GM23338 (cell line): ENCODE measurements at regions not wholly inside any gene's neighbourhood (a gene's known extent, or its start where the extent isn't known, plus 50 kb on each side); places are given as distances from the start of the nearest gene placed in this dataset.
A peak's percentile ranks its signal among the peaks of the same experiment; 100 is the strongest.

Experiments
- ATAC-seq: fragments of 200-7000 bp; cut with Tn5 transposase; 3 replicates; pipeline ENCODE4 v1.9.1; 2020
- DNase-seq: peaks from one replicate; pipeline ENCODE4 v3.0.0-alpha.2; 2015; ENCODE audit warnings: low spot score
- H2AFZ ChIP-seq: fragments of 200-600 bp; sonication (generic); 2 replicates; pipeline ENCODE4 v1.8.0; 2016; ENCODE audit warnings: antibody characterized with exemption, mild to moderate bottlenecking, moderate library complexity
- H3F3A ChIP-seq: fragments of 200-600 bp; sonication (generic); replicated peaks from 2 replicates; pipeline ENCODE4 v1.8.0; 2017; ENCODE audit warnings: antibody characterized with exemption, mixed run types, low read depth
- H3K27ac ChIP-seq: fragments of 200-600 bp; sonication (generic); 2 replicates; pipeline ENCODE4 v1.6.1; 2016; ENCODE audit warnings: low read depth
- H3K27me3 ChIP-seq: fragments of 200-600 bp; sonication (generic); 2 replicates; pipeline ENCODE4 v1.8.0; 2016; ENCODE audit warnings: mild to moderate bottlenecking, mixed run types, moderate library complexity; ENCODE audit not compliant: insufficient read depth
- H3K36me3 ChIP-seq: fragments of 200-600 bp; sonication (generic); 2 replicates; pipeline ENCODE4 v1.8.0; 2016; ENCODE audit warnings: mild to moderate bottlenecking; ENCODE audit not compliant: insufficient read depth
- H3K4me1 ChIP-seq: fragments of 200-600 bp; sonication (generic); 2 replicates; pipeline ENCODE4 v1.8.0; 2016; ENCODE audit warnings: mild to moderate bottlenecking, moderate library complexity; ENCODE audit not compliant: insufficient read depth
- H3K4me2 ChIP-seq: fragments of 200-600 bp; sonication (generic); 2 replicates; pipeline ENCODE4 v1.7.1; 2017; ENCODE audit warnings: mixed run types
- H3K4me3 ChIP-seq: fragments of 200-600 bp; sonication (generic); 2 replicates; pipeline ENCODE4 v1.6.1; 2016; ENCODE audit warnings: mixed run types
- H3K79me2 ChIP-seq: fragments of 200-600 bp; sonication (generic); replicated peaks from 2 replicates; pipeline ENCODE4 v1.8.0; 2017; ENCODE audit warnings: mild to moderate bottlenecking; ENCODE audit not compliant: insufficient read depth
- H3K9me2 ChIP-seq: fragments of 200-600 bp; sonication (generic); 2 replicates; pipeline ENCODE4 v1.8.0; 2017; ENCODE audit not compliant: insufficient read depth
- H4K20me1 ChIP-seq: fragments of 200-600 bp; sonication (generic); replicated peaks from 2 replicates; pipeline ENCODE4 v1.8.0; 2017; ENCODE audit warnings: mild to moderate bottlenecking; ENCODE audit not compliant: insufficient read depth
- H3K27ac Mint-ChIP-seq: 2 replicates; pipeline ENCODE4 v1.8.0; 2020; ENCODE audit warnings: inconsistent platforms, mild to moderate bottlenecking, moderate library complexity, mixed read lengths
- H3K27me3 Mint-ChIP-seq: 3 replicates; pipeline ENCODE4 v1.8.0; 2022; ENCODE audit warnings: low read depth, mild to moderate bottlenecking, moderate library complexity, mixed read lengths, inconsistent platforms; ENCODE audit not compliant: insufficient read depth, poor library complexity
- H3K36me3 Mint-ChIP-seq: 3 replicates; pipeline ENCODE4 v1.8.0; 2021; ENCODE audit warnings: low read depth, mild to moderate bottlenecking, inconsistent platforms, moderate library complexity, mixed read lengths
- H3K4me1 Mint-ChIP-seq: 3 replicates; pipeline ENCODE4 v1.8.0; 2020; ENCODE audit warnings: mild to moderate bottlenecking, inconsistent platforms, mixed read lengths
- H3K4me3 Mint-ChIP-seq: 3 replicates; pipeline ENCODE4 v1.8.0; 2021; ENCODE audit warnings: moderate library complexity, mild to moderate bottlenecking, inconsistent platforms, mixed read lengths
- H3K9me3 Mint-ChIP-seq: 3 replicates; pipeline ENCODE4 v1.8.0; 2020; ENCODE audit warnings: moderate library complexity, mild to moderate bottlenecking, inconsistent platforms, mixed read lengths
- CREB1 ChIP-seq: fragments of 250-450 bp; sonication (Bioruptor Pico); IDR thresholded peaks from 2 replicates; pipeline ENCODE4 v1.5.0; 2020; ENCODE audit warnings: low read depth, mild to moderate bottlenecking, moderate library complexity
- EZH2 ChIP-seq: fragments of 200-600 bp; sonication (generic); IDR thresholded peaks from one replicate; pipeline ENCODE4 v1.8.0; 2017; ENCODE audit warnings: antibody characterized with exemption, mild to moderate bottlenecking, low read depth; ENCODE audit not compliant: unreplicated experiment
- EZH2phosphoT487 ChIP-seq: fragments of 200-600 bp; sonication (generic); IDR thresholded peaks from one replicate; pipeline ENCODE4 v1.8.1; 2018; ENCODE audit warnings: antibody characterized with exemption; ENCODE audit not compliant: unreplicated experiment
- JUNB ChIP-seq: IDR thresholded peaks from one replicate; pipeline ENCODE4 v1.6.1; 2016; ENCODE audit warnings: antibody characterized with exemption; ENCODE audit not compliant: unreplicated experiment
- POLR2AphosphoS5 ChIP-seq: IDR thresholded peaks from 2 replicates; pipeline ENCODE4 v1.6.1; 2016; ENCODE audit warnings: antibody characterized with exemption, low read depth
- STAT1 ChIP-seq: IDR thresholded peaks from one replicate; pipeline ENCODE4 v1.6.1; 2016; ENCODE audit warnings: antibody characterized with exemption; ENCODE audit not compliant: unreplicated experiment
- ZNF114 ChIP-seq: fragments of 250-450 bp; sonication (Bioruptor Pico); IDR thresholded peaks from 2 replicates; pipeline ENCODE4 v1.5.0; 2020; ENCODE audit warnings: mild to moderate bottlenecking, moderate library complexity
- ZNF331 ChIP-seq: fragments of 250-450 bp; sonication (Bioruptor Pico); IDR thresholded peaks from 2 replicates; pipeline ENCODE4 v1.5.0; 2020; ENCODE audit warnings: low read depth, mild to moderate bottlenecking, moderate library complexity
- TF ChIP-seq, protein P1 (sequence below): fragments of 250-450 bp; sonication (Bioruptor Pico); IDR thresholded peaks from 2 replicates; pipeline ENCODE4 v1.5.0; 2020; ENCODE audit warnings: mild to moderate bottlenecking, moderate library complexity
- TF ChIP-seq, protein P2 (sequence below), 2 experiments: fragments of 200-600 bp in 1 of 2; sonication (generic) in 1 of 2; conservative IDR thresholded peaks; 2 replicates each; pipeline versions ENCODE4 v1.5.1 to v1.6.1; 2016 to 2017; ENCODE audit warnings: antibody characterized with exemption in 2 of 2, low read depth in 2 of 2, mild to moderate bottlenecking in 2 of 2, moderate library complexity in 1 of 2
- TF ChIP-seq, protein P3 (sequence below): IDR thresholded peaks from 2 replicates; pipeline ENCODE4 v1.6.1; 2016; ENCODE audit warnings: antibody characterized with exemption
- TF ChIP-seq, protein P4 (sequence below): IDR thresholded peaks from one replicate; pipeline ENCODE4 v1.6.1; 2018; ENCODE audit warnings: antibody characterized with exemption; ENCODE audit not compliant: unreplicated experiment

GRCh38 chr10:30697806-30698205 lies 68.3 kb upstream of the LYZL2 start:
- H3K4me1 ChIP-seq: peaks cover 24% of the 10 kb centered on the region
- DNase-seq: no peak
- H3K9me3 Mint-ChIP-seq: no peaks in the 10 kb centered on the region

More at GRCh38 chr10:30697806-30698205, 68.3 kb upstream of the LYZL2 start:
- Mint-ChIP-seq H3K4me1 (peaks cover 34% of the 10 kb centered on the region), H3K36me3 (no peaks in the 10 kb centered on the region), H3K27ac (no peak overlapping the region), H3K4me3 (no peak overlapping the region), H3K27me3 (peaks cover 4% of the 10 kb centered on the region)
- Histone ChIP-seq H3K27ac (no peak overlapping the region), H3K36me3 (no peaks in the 10 kb centered on the region), H4K20me1 (no peaks in the 10 kb centered on the region), H2AFZ (0 out of 2 replicates have a peak overlapping the region, but pooled peaks have one; percentile 38), H3K4me2 (no peak overlapping the region), H3K79me2 (no peaks in the 10 kb centered on the region), H3K4me3 (no peak overlapping the region), H3K9me2 (no peaks in the 10 kb centered on the region), H3K27me3 (no peaks in the 10 kb centered on the region), H3F3A (no peaks in the 10 kb centered on the region)
- TF ChIP-seq ZNF114 (CRISPR knock-in tag) (no peak), POLR2AphosphoS5 (no peak), JUNB (no peak), CREB1 (CRISPR knock-in tag) (no peak), EZH2 (no peak), EZH2phosphoT487 (no peak), STAT1 (no peak), ZNF331 (CRISPR knock-in tag) (no peak)
- TF ChIP-seq, protein P1, sequence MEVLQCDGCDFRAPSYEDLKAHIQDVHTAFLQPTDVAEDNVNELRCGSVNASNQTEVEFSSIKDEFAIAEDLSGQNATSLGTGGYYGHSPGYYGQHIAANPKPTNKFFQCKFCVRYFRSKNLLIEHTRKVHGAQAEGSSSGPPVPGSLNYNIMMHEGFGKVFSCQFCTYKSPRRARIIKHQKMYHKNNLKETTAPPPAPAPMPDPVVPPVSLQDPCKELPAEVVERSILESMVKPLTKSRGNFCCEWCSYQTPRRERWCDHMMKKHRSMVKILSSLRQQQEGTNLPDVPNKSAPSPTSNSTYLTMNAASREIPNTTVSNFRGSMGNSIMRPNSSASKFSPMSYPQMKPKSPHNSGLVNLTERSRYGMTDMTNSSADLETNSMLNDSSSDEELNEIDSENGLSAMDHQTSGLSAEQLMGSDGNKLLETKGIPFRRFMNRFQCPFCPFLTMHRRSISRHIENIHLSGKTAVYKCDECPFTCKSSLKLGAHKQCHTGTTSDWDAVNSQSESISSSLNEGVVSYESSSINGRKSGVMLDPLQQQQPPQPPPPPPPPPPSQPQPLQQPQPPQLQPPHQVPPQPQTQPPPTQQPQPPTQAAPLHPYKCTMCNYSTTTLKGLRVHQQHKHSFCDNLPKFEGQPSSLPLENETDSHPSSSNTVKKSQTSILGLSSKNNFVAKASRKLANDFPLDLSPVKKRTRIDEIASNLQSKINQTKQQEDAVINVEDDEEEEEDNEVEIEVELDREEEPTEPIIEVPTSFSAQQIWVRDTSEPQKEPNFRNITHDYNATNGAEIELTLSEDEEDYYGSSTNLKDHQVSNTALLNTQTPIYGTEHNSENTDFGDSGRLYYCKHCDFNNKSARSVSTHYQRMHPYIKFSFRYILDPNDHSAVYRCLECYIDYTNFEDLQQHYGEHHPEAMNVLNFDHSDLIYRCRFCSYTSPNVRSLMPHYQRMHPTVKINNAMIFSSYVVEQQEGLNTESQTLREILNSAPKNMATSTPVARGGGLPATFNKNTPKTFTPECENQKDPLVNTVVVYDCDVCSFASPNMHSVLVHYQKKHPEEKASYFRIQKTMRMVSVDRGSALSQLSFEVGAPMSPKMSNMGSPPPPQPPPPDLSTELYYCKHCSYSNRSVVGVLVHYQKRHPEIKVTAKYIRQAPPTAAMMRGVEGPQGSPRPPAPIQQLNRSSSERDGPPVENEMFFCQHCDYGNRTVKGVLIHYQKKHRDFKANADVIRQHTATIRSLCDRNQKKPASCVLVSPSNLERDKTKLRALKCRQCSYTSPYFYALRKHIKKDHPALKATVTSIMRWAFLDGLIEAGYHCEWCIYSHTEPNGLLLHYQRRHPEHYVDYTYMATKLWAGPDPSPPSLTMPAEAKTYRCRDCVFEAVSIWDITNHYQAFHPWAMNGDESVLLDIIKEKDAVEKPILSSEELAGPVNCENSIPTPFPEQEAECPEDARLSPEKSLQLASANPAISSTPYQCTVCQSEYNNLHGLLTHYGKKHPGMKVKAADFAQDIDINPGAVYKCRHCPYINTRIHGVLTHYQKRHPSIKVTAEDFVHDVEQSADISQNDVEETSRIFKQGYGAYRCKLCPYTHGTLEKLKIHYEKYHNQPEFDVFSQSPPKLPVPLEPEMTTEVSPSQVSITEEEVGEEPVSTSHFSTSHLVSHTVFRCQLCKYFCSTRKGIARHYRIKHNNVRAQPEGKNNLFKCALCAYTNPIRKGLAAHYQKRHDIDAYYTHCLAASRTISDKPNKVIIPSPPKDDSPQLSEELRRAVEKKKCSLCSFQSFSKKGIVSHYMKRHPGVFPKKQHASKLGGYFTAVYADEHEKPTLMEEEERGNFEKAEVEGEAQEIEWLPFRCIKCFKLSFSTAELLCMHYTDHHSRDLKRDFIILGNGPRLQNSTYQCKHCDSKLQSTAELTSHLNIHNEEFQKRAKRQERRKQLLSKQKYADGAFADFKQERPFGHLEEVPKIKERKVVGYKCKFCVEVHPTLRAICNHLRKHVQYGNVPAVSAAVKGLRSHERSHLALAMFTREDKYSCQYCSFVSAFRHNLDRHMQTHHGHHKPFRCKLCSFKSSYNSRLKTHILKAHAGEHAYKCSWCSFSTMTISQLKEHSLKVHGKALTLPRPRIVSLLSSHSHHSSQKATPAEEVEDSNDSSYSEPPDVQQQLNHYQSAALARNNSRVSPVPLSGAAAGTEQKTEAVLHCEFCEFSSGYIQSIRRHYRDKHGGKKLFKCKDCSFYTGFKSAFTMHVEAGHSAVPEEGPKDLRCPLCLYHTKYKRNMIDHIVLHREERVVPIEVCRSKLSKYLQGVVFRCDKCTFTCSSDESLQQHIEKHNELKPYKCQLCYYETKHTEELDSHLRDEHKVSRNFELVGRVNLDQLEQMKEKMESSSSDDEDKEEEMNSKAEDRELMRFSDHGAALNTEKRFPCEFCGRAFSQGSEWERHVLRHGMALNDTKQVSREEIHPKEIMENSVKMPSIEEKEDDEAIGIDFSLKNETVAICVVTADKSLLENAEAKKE: no peak
- TF ChIP-seq, protein P2, sequence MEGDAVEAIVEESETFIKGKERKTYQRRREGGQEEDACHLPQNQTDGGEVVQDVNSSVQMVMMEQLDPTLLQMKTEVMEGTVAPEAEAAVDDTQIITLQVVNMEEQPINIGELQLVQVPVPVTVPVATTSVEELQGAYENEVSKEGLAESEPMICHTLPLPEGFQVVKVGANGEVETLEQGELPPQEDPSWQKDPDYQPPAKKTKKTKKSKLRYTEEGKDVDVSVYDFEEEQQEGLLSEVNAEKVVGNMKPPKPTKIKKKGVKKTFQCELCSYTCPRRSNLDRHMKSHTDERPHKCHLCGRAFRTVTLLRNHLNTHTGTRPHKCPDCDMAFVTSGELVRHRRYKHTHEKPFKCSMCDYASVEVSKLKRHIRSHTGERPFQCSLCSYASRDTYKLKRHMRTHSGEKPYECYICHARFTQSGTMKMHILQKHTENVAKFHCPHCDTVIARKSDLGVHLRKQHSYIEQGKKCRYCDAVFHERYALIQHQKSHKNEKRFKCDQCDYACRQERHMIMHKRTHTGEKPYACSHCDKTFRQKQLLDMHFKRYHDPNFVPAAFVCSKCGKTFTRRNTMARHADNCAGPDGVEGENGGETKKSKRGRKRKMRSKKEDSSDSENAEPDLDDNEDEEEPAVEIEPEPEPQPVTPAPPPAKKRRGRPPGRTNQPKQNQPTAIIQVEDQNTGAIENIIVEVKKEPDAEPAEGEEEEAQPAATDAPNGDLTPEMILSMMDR (conservative IDR thresholded peaks at IDR 0.05; ENCODE audit: low read depth in 2 of 2): no peak
- TF ChIP-seq, protein P3, sequence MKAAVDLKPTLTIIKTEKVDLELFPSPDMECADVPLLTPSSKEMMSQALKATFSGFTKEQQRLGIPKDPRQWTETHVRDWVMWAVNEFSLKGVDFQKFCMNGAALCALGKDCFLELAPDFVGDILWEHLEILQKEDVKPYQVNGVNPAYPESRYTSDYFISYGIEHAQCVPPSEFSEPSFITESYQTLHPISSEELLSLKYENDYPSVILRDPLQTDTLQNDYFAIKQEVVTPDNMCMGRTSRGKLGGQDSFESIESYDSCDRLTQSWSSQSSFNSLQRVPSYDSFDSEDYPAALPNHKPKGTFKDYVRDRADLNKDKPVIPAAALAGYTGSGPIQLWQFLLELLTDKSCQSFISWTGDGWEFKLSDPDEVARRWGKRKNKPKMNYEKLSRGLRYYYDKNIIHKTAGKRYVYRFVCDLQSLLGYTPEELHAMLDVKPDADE: no peak
- TF ChIP-seq, protein P4, sequence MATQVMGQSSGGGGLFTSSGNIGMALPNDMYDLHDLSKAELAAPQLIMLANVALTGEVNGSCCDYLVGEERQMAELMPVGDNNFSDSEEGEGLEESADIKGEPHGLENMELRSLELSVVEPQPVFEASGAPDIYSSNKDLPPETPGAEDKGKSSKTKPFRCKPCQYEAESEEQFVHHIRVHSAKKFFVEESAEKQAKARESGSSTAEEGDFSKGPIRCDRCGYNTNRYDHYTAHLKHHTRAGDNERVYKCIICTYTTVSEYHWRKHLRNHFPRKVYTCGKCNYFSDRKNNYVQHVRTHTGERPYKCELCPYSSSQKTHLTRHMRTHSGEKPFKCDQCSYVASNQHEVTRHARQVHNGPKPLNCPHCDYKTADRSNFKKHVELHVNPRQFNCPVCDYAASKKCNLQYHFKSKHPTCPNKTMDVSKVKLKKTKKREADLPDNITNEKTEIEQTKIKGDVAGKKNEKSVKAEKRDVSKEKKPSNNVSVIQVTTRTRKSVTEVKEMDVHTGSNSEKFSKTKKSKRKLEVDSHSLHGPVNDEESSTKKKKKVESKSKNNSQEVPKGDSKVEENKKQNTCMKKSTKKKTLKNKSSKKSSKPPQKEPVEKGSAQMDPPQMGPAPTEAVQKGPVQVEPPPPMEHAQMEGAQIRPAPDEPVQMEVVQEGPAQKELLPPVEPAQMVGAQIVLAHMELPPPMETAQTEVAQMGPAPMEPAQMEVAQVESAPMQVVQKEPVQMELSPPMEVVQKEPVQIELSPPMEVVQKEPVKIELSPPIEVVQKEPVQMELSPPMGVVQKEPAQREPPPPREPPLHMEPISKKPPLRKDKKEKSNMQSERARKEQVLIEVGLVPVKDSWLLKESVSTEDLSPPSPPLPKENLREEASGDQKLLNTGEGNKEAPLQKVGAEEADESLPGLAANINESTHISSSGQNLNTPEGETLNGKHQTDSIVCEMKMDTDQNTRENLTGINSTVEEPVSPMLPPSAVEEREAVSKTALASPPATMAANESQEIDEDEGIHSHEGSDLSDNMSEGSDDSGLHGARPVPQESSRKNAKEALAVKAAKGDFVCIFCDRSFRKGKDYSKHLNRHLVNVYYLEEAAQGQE: no peak
- no peak for ATAC-seq
